ENCODE measurements at regions not wholly inside any gene's neighbourhood (a gene's known extent, or its start where the extent isn't known, plus 50 kb on each side); places are given as distances from the start of the nearest gene placed in this dataset.

DNA sequence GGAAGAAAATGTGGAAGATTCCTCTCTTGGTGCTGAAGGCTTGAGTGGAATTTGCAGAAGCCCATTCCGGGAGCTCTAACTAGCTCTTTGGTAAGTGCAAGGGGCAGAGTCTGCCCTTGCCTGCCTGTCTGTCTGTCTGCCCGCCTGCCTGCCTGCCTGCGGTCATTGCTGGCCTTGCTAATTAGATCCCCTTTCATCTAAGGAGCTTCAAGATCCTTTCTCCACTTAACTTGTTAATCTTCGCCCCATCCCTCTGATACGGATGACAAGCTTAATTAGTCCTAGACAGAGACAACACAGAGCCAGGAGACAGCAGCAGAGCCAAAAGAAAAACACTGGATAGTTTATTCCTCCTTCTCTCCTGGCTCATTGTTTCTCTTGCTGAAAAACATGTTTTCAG, 80.2 kb upstream of the GADD45A start:
- Histone ChIP-seq H3K9me3 (replicated peaks; ENCODE audit: control insufficient read depth, insufficient read depth, low read length) (no peaks in the 10 kb centered on the region), H3K27me3 (replicated peaks in 1 of 2; ENCODE audit: control insufficient read depth in 2 of 2, insufficient read depth in 2 of 2, low read length in 1 of 2) (no peaks in the 10 kb centered on the region), H3K79me2 (ENCODE audit: control insufficient read depth, insufficient read depth, low read length) (no peaks in the 10 kb centered on the region), H3K4me2 (ENCODE audit: control insufficient read depth, insufficient read depth) (no peak overlapping the region), H3K9ac (ENCODE audit: control insufficient read depth, insufficient read depth, low read length) (no peak overlapping the region), H3K4me3 (no peak overlapping the region), H4K20me1 (ENCODE audit: control insufficient read depth, insufficient read depth) (no peaks in the 10 kb centered on the region), H2AFZ (ENCODE audit: control insufficient read depth, low read depth, low read length) (no peak overlapping the region), H3K36me3 (ENCODE audit: control insufficient read depth in 2 of 2, insufficient read depth in 2 of 2, low read length in 1 of 2) (no peaks in the 10 kb centered on the region), H3K27ac (ENCODE audit: control insufficient read depth, insufficient read depth) (no peak overlapping the region), H3K4me1 (ENCODE audit: control insufficient read depth, insufficient read depth, low read length) (no peaks in the 10 kb centered on the region)
- 54% methylated on average over 5 of the region's 5 CpGs for WGBS (ENCODE audit: insufficient coverage, insufficient replicate concordance, low lambda C conversion rate, missing lambda C conversion rate)
- ATAC-seq, result no peak
- intact Hi-C loops (cut with micrococcal nuclease; ENCODE audit: unreplicated experiment), result no loop called here
- no peak for TF ChIP-seq BCL11A (IDR thresholded peaks at IDR 0.05; ENCODE audit: low read depth, low read length)
- no peak for TF ChIP-seq CREM (IDR thresholded peaks at IDR 0.05; ENCODE audit: low read depth)
- no peak for TF ChIP-seq BHLHE40 (IDR thresholded peaks at IDR 0.05; ENCODE audit: borderline replicate concordance in 1 of 2, low read depth in 2 of 2, low read length in 1 of 2)
- TF ChIP-seq IKZF1 (conservative IDR thresholded peaks at IDR 0.05), result no peak
- TF ChIP-seq, protein P1, sequence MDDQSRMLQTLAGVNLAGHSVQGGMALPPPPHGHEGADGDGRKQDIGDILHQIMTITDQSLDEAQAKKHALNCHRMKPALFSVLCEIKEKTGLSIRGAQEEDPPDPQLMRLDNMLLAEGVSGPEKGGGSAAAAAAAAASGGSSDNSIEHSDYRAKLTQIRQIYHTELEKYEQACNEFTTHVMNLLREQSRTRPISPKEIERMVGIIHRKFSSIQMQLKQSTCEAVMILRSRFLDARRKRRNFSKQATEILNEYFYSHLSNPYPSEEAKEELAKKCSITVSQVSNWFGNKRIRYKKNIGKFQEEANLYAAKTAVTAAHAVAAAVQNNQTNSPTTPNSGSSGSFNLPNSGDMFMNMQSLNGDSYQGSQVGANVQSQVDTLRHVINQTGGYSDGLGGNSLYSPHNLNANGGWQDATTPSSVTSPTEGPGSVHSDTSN (IDR thresholded peaks at IDR 0.05; ENCODE audit: insufficient replicate concordance, low read depth, low read length), result no peak
- TF ChIP-seq, protein P2, sequence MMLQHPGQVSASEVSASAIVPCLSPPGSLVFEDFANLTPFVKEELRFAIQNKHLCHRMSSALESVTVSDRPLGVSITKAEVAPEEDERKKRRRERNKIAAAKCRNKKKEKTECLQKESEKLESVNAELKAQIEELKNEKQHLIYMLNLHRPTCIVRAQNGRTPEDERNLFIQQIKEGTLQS (IDR thresholded peaks at IDR 0.05; ENCODE audit: borderline replicate concordance, extremely low read depth, low read depth, low read length), result no peak
- TF ChIP-seq MXI1 (IDR thresholded peaks at IDR 0.05; ENCODE audit: low read depth, low read length), result no peak
- TF ChIP-seq, protein P3, sequence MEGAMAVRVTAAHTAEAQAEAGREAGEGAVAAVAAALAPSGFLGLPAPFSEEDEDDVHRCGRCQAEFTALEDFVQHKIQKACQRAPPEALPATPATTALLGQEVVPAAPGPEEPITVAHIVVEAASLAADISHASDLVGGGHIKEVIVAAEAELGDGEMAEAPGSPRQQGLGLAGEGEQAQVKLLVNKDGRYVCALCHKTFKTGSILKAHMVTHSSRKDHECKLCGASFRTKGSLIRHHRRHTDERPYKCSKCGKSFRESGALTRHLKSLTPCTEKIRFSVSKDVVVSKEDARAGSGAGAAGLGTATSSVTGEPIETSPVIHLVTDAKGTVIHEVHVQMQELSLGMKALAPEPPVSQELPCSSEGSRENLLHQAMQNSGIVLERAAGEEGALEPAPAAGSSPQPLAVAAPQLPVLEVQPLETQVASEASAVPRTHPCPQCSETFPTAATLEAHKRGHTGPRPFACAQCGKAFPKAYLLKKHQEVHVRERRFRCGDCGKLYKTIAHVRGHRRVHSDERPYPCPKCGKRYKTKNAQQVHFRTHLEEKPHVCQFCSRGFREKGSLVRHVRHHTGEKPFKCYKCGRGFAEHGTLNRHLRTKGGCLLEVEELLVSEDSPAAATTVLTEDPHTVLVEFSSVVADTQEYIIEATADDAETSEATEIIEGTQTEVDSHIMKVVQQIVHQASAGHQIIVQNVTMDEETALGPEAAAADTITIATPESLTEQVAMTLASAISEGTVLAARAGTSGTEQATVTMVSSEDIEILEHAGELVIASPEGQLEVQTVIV (IDR thresholded peaks at IDR 0.05; ENCODE audit: borderline replicate concordance, partially characterized antibody), result no peak
- TF ChIP-seq YBX1 (IDR thresholded peaks at IDR 0.05), result no peak
- no peak for TF ChIP-seq SMC3 (IDR thresholded peaks at IDR 0.05; ENCODE audit: borderline replicate concordance, low read length)
- TF ChIP-seq SMAD5 (IDR thresholded peaks at IDR 0.05; ENCODE audit: low read depth), result no peak
- TF ChIP-seq, protein P4, sequence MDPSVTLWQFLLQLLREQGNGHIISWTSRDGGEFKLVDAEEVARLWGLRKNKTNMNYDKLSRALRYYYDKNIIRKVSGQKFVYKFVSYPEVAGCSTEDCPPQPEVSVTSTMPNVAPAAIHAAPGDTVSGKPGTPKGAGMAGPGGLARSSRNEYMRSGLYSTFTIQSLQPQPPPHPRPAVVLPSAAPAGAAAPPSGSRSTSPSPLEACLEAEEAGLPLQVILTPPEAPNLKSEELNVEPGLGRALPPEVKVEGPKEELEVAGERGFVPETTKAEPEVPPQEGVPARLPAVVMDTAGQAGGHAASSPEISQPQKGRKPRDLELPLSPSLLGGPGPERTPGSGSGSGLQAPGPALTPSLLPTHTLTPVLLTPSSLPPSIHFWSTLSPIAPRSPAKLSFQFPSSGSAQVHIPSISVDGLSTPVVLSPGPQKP (IDR thresholded peaks at IDR 0.05; ENCODE audit: low read depth, low read length), result no peak
- TF ChIP-seq, protein P5, sequence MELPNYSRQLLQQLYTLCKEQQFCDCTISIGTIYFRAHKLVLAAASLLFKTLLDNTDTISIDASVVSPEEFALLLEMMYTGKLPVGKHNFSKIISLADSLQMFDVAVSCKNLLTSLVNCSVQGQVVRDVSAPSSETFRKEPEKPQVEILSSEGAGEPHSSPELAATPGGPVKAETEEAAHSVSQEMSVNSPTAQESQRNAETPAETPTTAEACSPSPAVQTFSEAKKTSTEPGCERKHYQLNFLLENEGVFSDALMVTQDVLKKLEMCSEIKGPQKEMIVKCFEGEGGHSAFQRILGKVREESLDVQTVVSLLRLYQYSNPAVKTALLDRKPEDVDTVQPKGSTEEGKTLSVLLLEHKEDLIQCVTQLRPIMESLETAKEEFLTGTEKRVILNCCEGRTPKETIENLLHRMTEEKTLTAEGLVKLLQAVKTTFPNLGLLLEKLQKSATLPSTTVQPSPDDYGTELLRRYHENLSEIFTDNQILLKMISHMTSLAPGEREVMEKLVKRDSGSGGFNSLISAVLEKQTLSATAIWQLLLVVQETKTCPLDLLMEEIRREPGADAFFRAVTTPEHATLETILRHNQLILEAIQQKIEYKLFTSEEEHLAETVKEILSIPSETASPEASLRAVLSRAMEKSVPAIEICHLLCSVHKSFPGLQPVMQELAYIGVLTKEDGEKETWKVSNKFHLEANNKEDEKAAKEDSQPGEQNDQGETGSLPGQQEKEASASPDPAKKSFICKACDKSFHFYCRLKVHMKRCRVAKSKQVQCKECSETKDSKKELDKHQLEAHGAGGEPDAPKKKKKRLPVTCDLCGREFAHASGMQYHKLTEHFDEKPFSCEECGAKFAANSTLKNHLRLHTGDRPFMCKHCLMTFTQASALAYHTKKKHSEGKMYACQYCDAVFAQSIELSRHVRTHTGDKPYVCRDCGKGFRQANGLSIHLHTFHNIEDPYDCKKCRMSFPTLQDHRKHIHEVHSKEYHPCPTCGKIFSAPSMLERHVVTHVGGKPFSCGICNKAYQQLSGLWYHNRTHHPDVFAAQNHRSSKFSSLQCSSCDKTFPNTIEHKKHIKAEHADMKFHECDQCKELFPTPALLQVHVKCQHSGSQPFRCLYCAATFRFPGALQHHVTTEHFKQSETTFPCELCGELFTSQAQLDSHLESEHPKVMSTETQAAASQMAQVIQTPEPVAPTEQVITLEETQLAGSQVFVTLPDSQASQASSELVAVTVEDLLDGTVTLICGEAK (IDR thresholded peaks at IDR 0.05; ENCODE audit: borderline replicate concordance), result no peak
- TF ChIP-seq GATAD2B (conservative IDR thresholded peaks at IDR 0.05; ENCODE audit: low read depth), result no peak
- POLR2A ChIA-PET, result interaction anchor here (0.7 to 1.2 kb wide), 3 partner anchors 9 to 182 kb away, joined by 3 read pairs; partner anchors contain the start of gene GADD45A
- no peak for FAIRE-seq
- CTCF ChIA-PET, result interaction anchor here (0.7 to 1.4 kb wide), 5 partner anchors 10 to 453 kb away, joined by 3 to 4 read pairs (median 3); no protein-coding TSS in a partner anchor
- RAD21 ChIA-PET (ENCODE audit: unreplicated experiment), result interaction anchor here (1.1 kb wide), 1 partner anchor 156 kb away, joined by 5 read pairs; no protein-coding TSS in a partner anchor
- SMC1A ChIA-PET (ENCODE audit: uncharacterized antibody, unreplicated experiment), result interaction anchor here (0.7 kb wide), 1 partner anchor 15 kb away, joined by 3 read pairs; no protein-coding TSS in a partner anchor
- no peak for DNase-seq (ENCODE audit: low read depth, low spot score)
- in situ Hi-C loops (cut with MboI), result no loop called here
- BruUV-seq (replicated peaks), result no TSS peak

Data from GM12878 (cell line).